Tibial nerve (tissue), 4 donors: ENCODE measurements at regions not wholly inside any gene's neighbourhood (a gene's known extent, or its start where the extent isn't known, plus 50 kb on each side); places are given as distances from the start of the nearest gene placed in this dataset.

Experiments
- CTCF ChIP-seq, 5 experiments: fragments of 200-600 bp in 3 of 5; fragments of 450-650 bp in 2 of 5; sonication (generic) in 3 of 5; IDR thresholded peaks; one replicate each; pipeline ENCODE4 v1.5.1; 2016 to 2019; ENCODE audit warnings: antibody characterized with exemption in 5 of 5, mild to moderate bottlenecking in 3 of 5, moderate library complexity in 2 of 5
- EP300 ChIP-seq, 2 donors: sonication (generic); formaldehyde crosslinking; IDR thresholded peaks; one replicate each; pipeline ENCODE4 v1.6.1; 2017; ENCODE audit warnings: antibody characterized with exemption in 2 of 2, mild to moderate bottlenecking in 1 of 2
- POLR2A ChIP-seq, 2 donors: fragments of 450-650 bp; IDR thresholded peaks; one replicate each; pipeline ENCODE4 v1.6.1; 2017; ENCODE audit warnings: antibody characterized with exemption in 2 of 2, mild to moderate bottlenecking in 2 of 2, moderate library complexity in 2 of 2

GRCh38 chr5:77843570-77844372 lies 67.6 kb upstream of the TBCA start:
- no peak for TF ChIP-seq CTCF (IDR thresholded peaks at IDR 0.05)
- no peak for TF ChIP-seq POLR2A (IDR thresholded peaks at IDR 0.05)
- no peak for TF ChIP-seq EP300 (IDR thresholded peaks at IDR 0.05)
